Dendritic cell treated with granulocyte-macrophage colony-stimulating factor and Interleukin-4, amounts not matched to agents 40 ng/mL and 50 ng/mL, for 4 days (primary cell): ENCODE measurements at regions not wholly inside any gene's neighbourhood (a gene's known extent, or its start where the extent isn't known, plus 50 kb on each side); places are given as distances from the start of the nearest gene placed in this dataset.
"Not testable (repeated sequence)": the region's sequence is repeated elsewhere in the genome, so short reads cannot be mapped to it uniquely, and the experiment has no call there.

ENCODE experiments used
- H3K27ac Mint-ChIP-seq: one replicate; pipeline ENCODE4 v1.8.0; 2022; ENCODE audit warnings: mild to moderate bottlenecking, mixed read lengths
- H3K27me3 Mint-ChIP-seq: one replicate; pipeline ENCODE4 v1.8.0; 2022; ENCODE audit warnings: mild to moderate bottlenecking, mixed read lengths
- H3K36me3 Mint-ChIP-seq: one replicate; pipeline ENCODE4 v1.8.0; 2022; ENCODE audit warnings: low read depth, mixed read lengths
- H3K4me1 Mint-ChIP-seq: one replicate; pipeline ENCODE4 v1.8.0; 2022; ENCODE audit warnings: low read depth, mixed read lengths
- H3K4me3 Mint-ChIP-seq: one replicate; pipeline ENCODE4 v1.8.0; 2022; ENCODE audit warnings: mild to moderate bottlenecking, moderate library complexity, mixed read lengths
- H3K9me3 Mint-ChIP-seq: one replicate; pipeline ENCODE4 v1.8.0; 2022; ENCODE audit warnings: mixed read lengths
- intact Hi-C: fragments of 100-400 bp; cut with micrococcal nuclease; formaldehyde crosslinking; loops from one replicate; pipeline ENCODE4 v1.15.0; 2022

DNA sequence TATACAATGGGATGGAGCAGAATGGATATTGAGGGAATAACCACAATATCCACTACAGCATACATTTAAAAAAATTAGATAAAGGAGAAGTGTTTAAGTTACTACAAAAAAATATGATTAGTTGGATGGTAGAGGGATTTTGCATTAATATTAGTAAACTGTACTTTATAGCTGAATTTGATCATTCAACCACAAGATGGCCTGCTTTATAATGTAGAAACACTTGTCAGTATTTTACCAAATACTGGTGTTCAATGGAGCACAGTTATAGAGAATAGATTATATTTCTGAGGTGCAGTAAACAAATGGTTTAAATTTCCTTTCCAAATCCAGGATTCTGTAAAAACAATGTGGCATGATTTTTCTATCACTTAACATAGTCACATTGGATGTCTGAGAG, 818.8 kb upstream of the CHORDC1 start:
- peaks cover 9% of the 10 kb centered on the region for H3K9me3 Mint-ChIP-seq
- intact Hi-C loops = no loop called here

DNA sequence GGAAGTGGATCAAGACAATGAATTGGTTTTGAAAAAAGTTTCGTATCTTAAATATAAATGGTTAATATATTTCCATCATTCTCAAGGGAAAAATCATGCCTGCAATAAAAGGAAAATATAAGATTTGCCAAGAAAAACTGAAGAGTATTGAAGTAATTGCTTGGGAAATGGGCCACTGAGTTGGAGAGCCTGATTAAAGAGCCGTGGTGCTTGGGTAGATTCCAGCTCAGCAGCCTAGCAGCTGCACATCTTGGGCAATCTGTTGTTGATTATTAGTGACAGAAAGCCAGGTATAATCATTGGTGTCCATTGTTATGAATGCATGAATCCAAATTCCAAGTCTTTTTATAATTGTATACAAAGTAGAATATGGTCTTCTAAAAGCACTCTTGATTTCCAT, 800.9 kb upstream of the CHORDC1 start:
- Mint-ChIP-seq H3K4me3 (no peak overlapping the region), H3K36me3 (no peaks in the 10 kb centered on the region), H3K9me3 (peaks cover 2% of the 10 kb centered on the region), H3K4me1 (no peaks in the 10 kb centered on the region), H3K27ac (no peak overlapping the region), H3K27me3 (no peaks in the 10 kb centered on the region)
- intact Hi-C loops = no loop called here

More for the DNA sequence above, 818.8 kb upstream of the CHORDC1 start:
- H3K27ac Mint-ChIP-seq = no peak overlapping the region
- no peaks in the 10 kb centered on the region for H3K36me3 Mint-ChIP-seq
- no peak overlapping the region for H3K4me3 Mint-ChIP-seq
- no peaks in the 10 kb centered on the region for H3K4me1 Mint-ChIP-seq
- H3K27me3 Mint-ChIP-seq = no peaks in the 10 kb centered on the region

DNA sequence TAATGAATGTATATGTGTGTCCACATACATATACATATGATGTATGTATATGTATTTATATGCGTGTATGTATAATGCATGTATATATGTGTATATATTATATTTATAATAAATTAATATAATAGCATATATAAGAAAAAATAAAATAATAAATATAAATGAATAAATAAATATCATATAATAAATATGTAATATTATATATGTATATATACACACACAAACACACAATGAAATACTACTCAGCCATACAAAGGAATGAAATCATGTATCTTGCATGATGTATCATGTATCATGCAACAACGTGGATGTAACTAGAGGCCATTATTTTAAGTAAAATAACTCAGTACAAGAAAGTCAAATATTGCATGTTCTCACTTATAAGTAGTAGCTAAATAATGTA, 788.7 kb upstream of the CHORDC1 start:
- Mint-ChIP-seq H3K27me3 (no peaks in the 10 kb centered on the region), H3K4me3 (no peak overlapping the region), H3K4me1 (no peaks in the 10 kb centered on the region), H3K27ac (no peak overlapping the region), H3K9me3 (peaks cover 12% of the 10 kb centered on the region), H3K36me3 (no peaks in the 10 kb centered on the region)
- intact Hi-C loops = no loop called here

DNA sequence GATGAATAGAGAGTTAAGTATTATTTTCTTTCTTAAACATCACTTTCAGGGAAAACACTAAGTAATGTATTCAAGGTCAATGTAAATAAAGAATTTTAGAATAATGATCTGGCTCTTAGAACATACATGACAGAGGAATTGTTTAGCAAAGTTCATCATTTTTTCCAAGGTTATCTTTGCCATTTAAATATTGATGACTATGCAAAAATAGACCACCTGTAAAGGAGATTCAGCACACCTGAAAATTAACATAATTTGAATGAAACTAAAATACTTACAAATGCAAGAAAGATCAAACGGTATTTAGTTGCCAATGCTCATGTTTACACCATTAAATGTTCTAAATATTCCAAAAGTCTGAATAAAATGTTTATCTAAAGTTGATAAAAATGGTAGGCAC, 782.6 kb upstream of the CHORDC1 start:
- Mint-ChIP-seq H3K27me3 (no peaks in the 10 kb centered on the region), H3K4me1 (no peaks in the 10 kb centered on the region), H3K27ac (no peak overlapping the region), H3K36me3 (no peaks in the 10 kb centered on the region), H3K4me3 (no peak overlapping the region), H3K9me3 (peaks cover 22% of the 10 kb centered on the region)
- intact Hi-C loops = no loop called here

DNA sequence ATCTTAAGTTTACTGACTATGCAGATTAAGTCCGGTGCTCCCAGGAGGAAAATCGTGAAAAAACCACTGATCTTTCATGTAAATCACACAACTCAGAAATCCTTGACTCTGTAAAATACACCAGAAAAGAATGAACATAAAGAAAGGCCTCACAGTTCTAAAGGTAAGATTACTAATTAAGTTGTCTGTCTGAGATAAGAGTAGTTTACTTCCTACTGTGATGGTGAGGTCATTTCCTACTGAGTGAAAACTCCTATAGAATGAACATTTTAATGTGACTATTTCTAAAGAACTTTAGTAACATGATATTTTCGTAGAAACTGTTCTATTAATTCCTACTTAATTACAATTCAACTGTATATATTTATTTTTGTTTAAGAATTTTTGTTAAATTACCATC, 774.4 kb upstream of the CHORDC1 start:
- Mint-ChIP-seq H3K27ac (no peak overlapping the region), H3K4me3 (no peak overlapping the region), H3K4me1 (no peaks in the 10 kb centered on the region), H3K27me3 (no peaks in the 10 kb centered on the region), H3K36me3 (no peaks in the 10 kb centered on the region), H3K9me3 (peaks cover 23% of the 10 kb centered on the region)
- intact Hi-C loops = no loop called here

DNA sequence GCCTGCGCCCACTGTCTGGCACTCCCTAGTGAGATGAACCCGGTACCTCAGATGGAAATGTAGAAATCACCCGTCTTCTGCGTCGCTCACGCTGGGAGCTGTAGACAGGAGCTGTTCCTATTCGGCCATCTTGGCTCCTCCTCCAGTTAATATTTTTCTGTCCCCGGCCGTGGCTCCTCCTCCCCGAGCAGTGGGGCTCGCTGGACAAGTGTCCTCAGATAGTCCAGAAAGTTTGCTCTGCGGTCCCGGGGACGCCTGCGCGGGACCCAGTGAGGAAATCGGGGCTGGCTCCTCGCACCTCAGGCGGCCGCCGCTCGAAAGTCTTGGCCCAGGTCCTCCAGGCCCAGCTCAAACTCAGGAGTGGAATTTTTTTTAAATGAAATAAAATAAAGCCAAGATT, 749.3 kb upstream of the CHORDC1 start:
- H3K27me3 Mint-ChIP-seq, H3K27ac Mint-ChIP-seq, intact Hi-C loops, H3K36me3 Mint-ChIP-seq, H3K4me3 Mint-ChIP-seq, H3K4me1 Mint-ChIP-seq: not testable (repeated sequence)
- H3K9me3 Mint-ChIP-seq = peaks cover 34% of the 10 kb centered on the region

DNA sequence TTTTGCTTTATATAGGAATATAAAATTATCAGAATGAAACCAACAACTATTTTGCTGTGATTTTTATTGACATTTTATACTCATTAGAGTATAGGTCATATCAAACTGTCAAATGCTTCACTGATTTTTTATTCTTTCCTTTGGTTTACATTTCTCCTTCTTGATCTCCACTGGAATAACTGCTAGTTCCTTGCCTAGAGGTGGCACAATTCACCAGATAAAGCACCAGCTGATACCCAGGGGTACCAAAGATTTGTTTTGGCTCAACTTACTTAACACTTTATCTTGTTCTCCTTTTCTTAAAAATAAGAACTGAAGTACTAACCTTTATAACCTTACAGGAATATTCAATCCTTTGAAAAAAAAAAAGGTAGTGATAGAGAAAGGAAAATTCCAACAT, 725.1 kb upstream of the CHORDC1 start:
- Mint-ChIP-seq H3K27me3 (no peaks in the 10 kb centered on the region), H3K27ac (no peak overlapping the region), H3K36me3 (no peaks in the 10 kb centered on the region), H3K4me3 (no peak overlapping the region), H3K9me3 (peaks cover 5% of the 10 kb centered on the region), H3K4me1 (no peaks in the 10 kb centered on the region)
- intact Hi-C loops = no loop called here

DNA sequence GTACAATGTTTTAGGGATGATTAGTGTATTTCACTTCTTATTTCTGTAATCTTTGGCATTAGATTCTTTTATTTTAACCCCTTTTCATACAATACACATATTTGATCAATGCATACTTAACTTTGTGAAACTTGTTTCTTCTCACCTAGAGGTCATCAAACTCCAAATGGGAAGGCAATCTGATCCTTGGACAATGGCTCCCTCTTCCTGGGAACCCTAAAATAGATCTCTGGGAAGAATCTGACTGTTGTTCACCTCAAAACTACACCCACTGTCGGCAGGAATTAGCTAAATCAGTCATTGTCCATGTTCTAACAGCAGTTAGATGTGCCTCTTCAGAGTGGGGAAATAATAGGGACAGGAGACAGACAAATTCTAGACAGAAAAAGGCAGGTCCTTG, 707.4 kb upstream of the CHORDC1 start:
- no peaks in the 10 kb centered on the region for H3K27me3 Mint-ChIP-seq
- peaks cover 39% of the 10 kb centered on the region for H3K9me3 Mint-ChIP-seq
- no peaks in the 10 kb centered on the region for H3K4me1 Mint-ChIP-seq
- no peak overlapping the region for H3K4me3 Mint-ChIP-seq
- intact Hi-C loops = no loop called here
- no peaks in the 10 kb centered on the region for H3K36me3 Mint-ChIP-seq
- H3K27ac Mint-ChIP-seq = no peak overlapping the region

DNA sequence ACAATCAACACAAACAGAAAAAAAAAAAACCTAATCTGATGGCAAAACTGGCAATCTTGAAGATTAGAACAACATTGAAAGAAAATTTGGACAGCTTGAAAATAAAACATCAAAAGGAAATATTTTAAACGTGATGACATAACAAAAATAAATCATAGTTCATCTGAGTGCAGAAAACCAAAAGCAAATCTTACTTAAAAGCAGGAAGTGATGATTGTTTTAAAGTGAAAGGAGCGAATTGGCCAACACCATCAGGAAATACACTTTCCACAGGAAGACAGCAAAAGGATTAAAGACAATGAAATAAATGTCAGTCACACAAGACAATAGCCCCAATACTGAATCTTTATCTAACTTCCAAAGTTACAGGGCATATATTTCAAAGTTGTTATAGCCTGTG, 696.5 kb upstream of the CHORDC1 start:
- Mint-ChIP-seq H3K9me3 (peaks cover 8% of the 10 kb centered on the region), H3K4me1 (no peaks in the 10 kb centered on the region), H3K4me3 (no peak overlapping the region), H3K27me3 (no peaks in the 10 kb centered on the region), H3K36me3 (no peaks in the 10 kb centered on the region), H3K27ac (no peak overlapping the region)
- intact Hi-C loops = no loop called here

DNA sequence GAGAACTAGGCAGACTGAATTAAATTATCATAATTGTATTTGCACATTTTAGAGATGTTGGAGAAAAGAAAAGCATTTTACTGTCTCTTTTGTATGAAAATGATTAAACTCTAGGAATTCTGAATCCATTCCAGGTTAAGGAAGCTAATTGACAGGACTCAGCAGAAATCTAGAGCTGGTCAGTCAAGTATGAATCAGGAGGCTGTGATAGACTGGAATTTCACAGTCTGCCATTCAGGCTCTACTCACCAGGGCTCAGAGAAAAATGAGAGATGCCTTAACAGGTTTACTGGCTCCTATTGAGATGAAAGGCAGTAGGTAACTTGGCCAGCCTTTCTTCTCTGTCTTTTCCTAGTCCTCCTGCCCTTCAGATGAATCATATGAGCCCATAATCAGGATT, 693.9 kb upstream of the CHORDC1 start:
- no peaks in the 10 kb centered on the region for H3K36me3 Mint-ChIP-seq
- H3K4me1 Mint-ChIP-seq = no peaks in the 10 kb centered on the region
- no peaks in the 10 kb centered on the region for H3K27me3 Mint-ChIP-seq
- H3K4me3 Mint-ChIP-seq = no peak overlapping the region
- H3K9me3 Mint-ChIP-seq = peaks cover 4% of the 10 kb centered on the region
- intact Hi-C loops = no loop called here
- no peak overlapping the region for H3K27ac Mint-ChIP-seq

DNA sequence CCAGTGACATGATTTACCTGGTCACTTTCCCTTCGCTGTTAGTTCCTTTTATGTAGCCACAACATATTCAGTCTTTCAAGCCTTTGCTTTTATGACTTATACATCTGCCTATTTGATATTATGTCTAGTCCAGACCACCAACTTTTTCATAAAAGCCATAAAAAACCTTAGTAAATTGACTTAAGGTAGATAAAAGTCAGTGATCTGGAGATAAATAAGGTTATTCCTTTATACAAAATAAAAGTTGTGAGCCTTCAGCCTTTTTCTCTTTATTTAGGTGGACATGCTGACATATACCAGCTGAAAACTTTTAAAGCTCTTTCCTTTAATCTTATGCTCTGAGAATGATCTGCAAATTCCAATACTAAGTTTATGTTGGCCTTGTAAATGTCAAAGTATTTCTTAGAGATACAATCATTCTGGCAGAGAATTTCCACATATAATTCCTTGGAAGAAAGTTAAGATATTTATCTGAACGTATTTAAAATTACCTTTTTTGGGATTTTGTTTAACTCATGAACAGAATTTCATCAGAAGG, 690.4 kb upstream of the CHORDC1 start:
- H3K4me3 Mint-ChIP-seq = no peak overlapping the region
- H3K9me3 Mint-ChIP-seq = peaks cover 13% of the 10 kb centered on the region
- H3K4me1 Mint-ChIP-seq = no peaks in the 10 kb centered on the region
- intact Hi-C loops = no loop called here
- H3K27ac Mint-ChIP-seq = no peak overlapping the region
- H3K36me3 Mint-ChIP-seq = no peaks in the 10 kb centered on the region
- H3K27me3 Mint-ChIP-seq = no peaks in the 10 kb centered on the region

DNA sequence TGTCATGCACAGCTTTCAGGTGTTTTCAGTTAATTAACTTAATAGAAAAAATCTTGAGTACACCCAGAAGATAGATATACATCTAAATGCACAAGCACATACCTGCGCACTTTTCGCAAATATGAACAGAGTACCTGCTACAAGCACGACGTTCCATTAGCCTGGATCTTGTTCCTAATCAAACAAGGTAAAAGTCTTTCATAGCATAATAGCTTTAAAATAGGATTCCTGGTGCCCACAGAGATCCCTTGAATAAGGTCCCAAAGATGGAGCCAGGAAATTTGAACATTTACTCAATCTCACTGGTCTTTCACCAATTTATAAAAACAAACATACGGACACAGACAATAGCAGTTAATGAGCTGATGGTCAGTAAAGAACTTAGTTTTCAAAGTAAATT, 689.8 kb upstream of the CHORDC1 start:
- H3K9me3 Mint-ChIP-seq = peaks cover 13% of the 10 kb centered on the region
- H3K4me1 Mint-ChIP-seq = no peaks in the 10 kb centered on the region
- H3K36me3 Mint-ChIP-seq = no peaks in the 10 kb centered on the region
- intact Hi-C loops = no loop called here
- H3K27me3 Mint-ChIP-seq = no peaks in the 10 kb centered on the region
- no peak overlapping the region for H3K4me3 Mint-ChIP-seq
- H3K27ac Mint-ChIP-seq = no peak overlapping the region

DNA sequence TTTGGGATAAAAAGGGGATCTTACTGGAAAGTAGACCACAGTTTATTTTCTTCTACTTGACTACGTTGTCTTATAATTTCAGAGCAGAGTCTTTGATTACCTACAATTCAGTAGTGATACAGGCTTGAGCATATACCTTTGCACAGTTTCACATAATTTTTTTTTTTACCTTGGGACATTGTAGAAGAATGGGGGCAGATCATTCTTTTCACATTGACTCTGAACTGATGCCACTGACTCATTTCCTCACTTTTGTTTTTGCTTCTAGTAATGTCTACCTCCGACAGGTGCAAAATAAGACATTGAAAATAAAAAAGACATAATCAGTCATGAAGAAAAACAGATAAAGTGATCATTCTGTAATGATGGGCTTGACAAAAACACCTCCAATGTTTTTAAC, 688.3 kb upstream of the CHORDC1 start:
- Mint-ChIP-seq H3K4me3 (no peak overlapping the region), H3K36me3 (no peaks in the 10 kb centered on the region), H3K9me3 (peaks cover 19% of the 10 kb centered on the region), H3K4me1 (no peaks in the 10 kb centered on the region), H3K27ac (no peak overlapping the region), H3K27me3 (no peaks in the 10 kb centered on the region)
- intact Hi-C loops = no loop called here

DNA sequence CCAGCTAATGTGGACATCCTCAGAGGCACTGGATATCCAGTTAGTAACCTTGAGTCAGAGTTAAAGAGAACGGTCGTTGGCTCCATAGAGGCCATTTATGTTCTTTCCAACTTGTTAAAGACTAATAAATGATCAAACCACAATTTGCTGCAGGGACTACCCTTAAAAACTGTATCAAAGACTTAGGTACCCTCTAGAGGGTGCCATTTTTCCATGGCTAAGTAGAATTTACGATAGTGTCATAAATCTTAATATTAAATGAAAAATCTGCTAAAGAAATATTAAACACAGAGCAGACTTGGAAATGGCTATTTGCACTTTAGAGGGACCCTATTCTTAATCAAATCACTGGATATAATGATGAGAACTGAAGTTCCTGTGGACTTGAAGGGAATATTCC, 685.2 kb upstream of the CHORDC1 start:
- intact Hi-C loops = no loop called here
- H3K4me3 Mint-ChIP-seq = no peak overlapping the region
- H3K27ac Mint-ChIP-seq = no peak overlapping the region
- peaks cover 21% of the 10 kb centered on the region for H3K9me3 Mint-ChIP-seq
- no peaks in the 10 kb centered on the region for H3K4me1 Mint-ChIP-seq
- no peaks in the 10 kb centered on the region for H3K27me3 Mint-ChIP-seq
- H3K36me3 Mint-ChIP-seq = no peaks in the 10 kb centered on the region

DNA sequence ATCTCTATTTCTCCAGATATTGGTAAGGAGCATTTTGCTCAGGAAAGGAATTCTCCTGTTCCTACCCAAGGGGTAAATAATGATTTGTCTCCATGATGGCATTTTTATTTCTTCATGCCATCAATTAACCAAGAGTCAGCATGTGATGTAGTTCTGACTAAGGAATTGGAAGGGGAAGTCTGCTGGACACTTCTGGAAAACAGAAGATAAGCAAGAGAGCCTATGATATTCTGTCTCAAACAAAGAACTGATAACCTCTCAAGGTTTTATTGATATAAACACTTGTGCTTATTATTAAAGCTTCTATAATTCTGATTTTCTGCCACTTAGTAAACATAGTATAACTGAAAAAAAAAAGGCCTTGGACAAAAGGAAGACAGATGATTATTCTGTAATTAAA, 673.0 kb upstream of the CHORDC1 start:
- Mint-ChIP-seq H3K9me3 (peaks cover 30% of the 10 kb centered on the region), H3K36me3 (no peaks in the 10 kb centered on the region), H3K4me3 (no peak overlapping the region), H3K27me3 (no peaks in the 10 kb centered on the region), H3K27ac (no peak overlapping the region), H3K4me1 (no peaks in the 10 kb centered on the region)
- intact Hi-C loops = no loop called here
